ENCODE measurements at regions not wholly inside any gene's neighbourhood (a gene's known extent, or its start where the extent isn't known, plus 50 kb on each side); places are given as distances from the start of the nearest gene placed in this dataset.

- Histone ChIP-seq H3K4me3 (ENCODE audit: low read depth, low read length) (no peak overlapping the region), H3K9me3 (ENCODE audit: control insufficient read depth, insufficient read depth, low read depth, low read length) (no peaks in the 10 kb centered on the region), H3K4me1 (ENCODE audit: control insufficient read depth, insufficient read depth, low read length) (no peaks in the 10 kb centered on the region), H3K27ac (ENCODE audit: extremely low read depth, low read depth, low read length) (no peak overlapping the region), H3K36me3 (ENCODE audit: control insufficient read depth in 2 of 2, insufficient read depth in 1 of 2, low read length in 2 of 2) (no peaks in the 10 kb centered on the region)
- ChIA-PET POLR2A (no interaction called here), CTCF (interaction anchor here (0.7 kb wide), 1 partner anchor 309 kb away, joined by 3 read pairs; no protein-coding TSS in a partner anchor)
- no peak for TF ChIP-seq SP2 (tag by site-specific recombination; IDR thresholded peaks at IDR 0.05)
- no peak for TF ChIP-seq ZNF48 (tag by site-specific recombination; IDR thresholded peaks at IDR 0.05)
- peak; percentile 39; the same call in 1 of the 2 replicates for TF ChIP-seq SCRT2 (tag by site-specific recombination; IDR thresholded peaks at IDR 0.05)
- TF ChIP-seq OSR2 (tag by site-specific recombination; IDR thresholded peaks at IDR 0.05), result no peak
- TF ChIP-seq KLF1 (tag by site-specific recombination; IDR thresholded peaks at IDR 0.05), result no peak
These were observed 63.5 kb upstream of the GLS start for GRCh38 chr2:190817082-190817481.

GRCh38 chr2:190819840-190820301 is 60.8 kb upstream of the GLS start:
- H3K4me3 ChIP-seq (ENCODE audit: low read depth, low read length), result no peak overlapping the region
- ChIA-PET CTCF (interaction anchor here (0.7 kb wide), 1 partner anchor 14 kb away, joined by 3 read pairs; no protein-coding TSS in a partner anchor), POLR2A (no interaction called here)
- no peaks in the 10 kb centered on the region for H3K4me1 ChIP-seq (ENCODE audit: control insufficient read depth, insufficient read depth, low read length)
- no peak for TF ChIP-seq ZNF621 (tag by site-specific recombination; IDR thresholded peaks at IDR 0.05)
- TF ChIP-seq CTCF (tag by site-specific recombination; IDR thresholded peaks at IDR 0.05), result no peak
- no peak for TF ChIP-seq ZBTB6 (tag by site-specific recombination; IDR thresholded peaks at IDR 0.05)
- no peak for TF ChIP-seq ZNF792 (tag by site-specific recombination; IDR thresholded peaks at IDR 0.05)
- TF ChIP-seq ZNF610 (tag by site-specific recombination; IDR thresholded peaks at IDR 0.05; ENCODE audit: borderline replicate concordance), result no peak
- no peak for TF ChIP-seq KLF16 (tag by site-specific recombination; IDR thresholded peaks at IDR 0.05)
- TF ChIP-seq ZEB2 (tag by site-specific recombination; IDR thresholded peaks at IDR 0.05), result no peak
- no peak for TF ChIP-seq ZNF280D (tag by site-specific recombination; IDR thresholded peaks at IDR 0.05)
- no peak for TF ChIP-seq ZNF555 (tag by site-specific recombination; conservative IDR thresholded peaks at IDR 0.05)
- H3K9me3 ChIP-seq (ENCODE audit: control insufficient read depth, insufficient read depth, low read depth, low read length), result no peaks in the 10 kb centered on the region
- H3K27ac ChIP-seq (ENCODE audit: extremely low read depth, low read depth, low read length), result no peak overlapping the region
- no peaks in the 10 kb centered on the region for H3K36me3 ChIP-seq (ENCODE audit: control insufficient read depth in 2 of 2, insufficient read depth in 1 of 2, low read length in 2 of 2)

- H3K9me3 ChIP-seq (ENCODE audit: control insufficient read depth, insufficient read depth, low read depth, low read length), result no peaks in the 10 kb centered on the region
- POLR2A ChIA-PET, result interaction anchor here (0.7 kb wide), 1 partner anchor 361 kb away, joined by 3 read pairs; no protein-coding TSS in a partner anchor
- no peaks in the 10 kb centered on the region for H3K4me1 ChIP-seq (ENCODE audit: control insufficient read depth, insufficient read depth, low read length)
- H3K36me3 ChIP-seq (ENCODE audit: control insufficient read depth in 2 of 2, insufficient read depth in 1 of 2, low read length in 2 of 2), result no peaks in the 10 kb centered on the region
- H3K27ac ChIP-seq (ENCODE audit: extremely low read depth, low read depth, low read length), result no peak overlapping the region
- H3K4me3 ChIP-seq (ENCODE audit: low read depth, low read length), result no peak overlapping the region
- CTCF ChIA-PET, result interaction anchor here (0.7 kb wide), 1 partner anchor 15 kb away, joined by 3 read pairs; no protein-coding TSS in a partner anchor
- no peak for TF ChIP-seq ZNF645 (tag by site-specific recombination; IDR thresholded peaks at IDR 0.05)
- no peak for TF ChIP-seq ZNF600 (tag by site-specific recombination; IDR thresholded peaks at IDR 0.05)
- no peak for TF ChIP-seq SP7 (tag by site-specific recombination; IDR thresholded peaks at IDR 0.05)
- no peak for TF ChIP-seq ZNF302 (tag by site-specific recombination; IDR thresholded peaks at IDR 0.05; ENCODE audit: low read depth)
- TF ChIP-seq AEBP2 (tag by site-specific recombination; IDR thresholded peaks at IDR 0.05; ENCODE audit: borderline replicate concordance), result no peak
- no peak for TF ChIP-seq ZNF624 (tag by site-specific recombination; IDR thresholded peaks at IDR 0.05)
- no peak for TF ChIP-seq ZNF24 (tag by site-specific recombination; IDR thresholded peaks at IDR 0.05)
- TF ChIP-seq ZNF830 (tag by site-specific recombination; IDR thresholded peaks at IDR 0.05; ENCODE audit: low read depth), result no peak
- TF ChIP-seq ZNF239 (tag by site-specific recombination; IDR thresholded peaks at IDR 0.05), result no peak
- TF ChIP-seq ZNF585B (tag by site-specific recombination; IDR thresholded peaks at IDR 0.05), result no peak
- no peak for TF ChIP-seq ZNF416 (tag by site-specific recombination; IDR thresholded peaks at IDR 0.05)
These were observed 60.2 kb upstream of the GLS start for GRCh38 chr2:190820416-190820815.
